Activated CD4-positive, alpha-beta T cell treated with anti-CD3 and anti-CD28 coated beads, Interleukin-2, amount 10 ng/mL, durations not matched to agents 24 days and 14 days (primary cell): ENCODE measurements at regions not wholly inside any gene's neighbourhood (a gene's known extent, or its start where the extent isn't known, plus 50 kb on each side); places are given as distances from the start of the nearest gene placed in this dataset.
"Not testable (repeated sequence)": the region's sequence is repeated elsewhere in the genome, so short reads cannot be mapped to it uniquely, and the experiment has no call there.

Experiments used
- DNase-seq: peaks from one replicate; pipeline ENCODE4 v3.0.0; 2022
- H3K27ac Mint-ChIP-seq: one replicate; pipeline ENCODE4 v1.8.0; 2022; ENCODE audit warnings: mild to moderate bottlenecking, mixed read lengths
- H3K27me3 Mint-ChIP-seq: one replicate; pipeline ENCODE4 v1.8.0; 2022; ENCODE audit warnings: mixed read lengths
- H3K36me3 Mint-ChIP-seq: one replicate; pipeline ENCODE4 v1.8.0; 2022; ENCODE audit warnings: low read depth, mild to moderate bottlenecking, mixed read lengths
- H3K4me1 Mint-ChIP-seq: one replicate; pipeline ENCODE4 v1.8.0; 2021; ENCODE audit warnings: mixed read lengths
- H3K4me3 Mint-ChIP-seq: one replicate; pipeline ENCODE4 v1.8.0; 2022; ENCODE audit warnings: mild to moderate bottlenecking, moderate library complexity, mixed read lengths
- H3K9me3 Mint-ChIP-seq: one replicate; pipeline ENCODE4 v1.8.0; 2021; ENCODE audit warnings: mixed read lengths
- intact Hi-C: fragments of 100-400 bp; cut with micrococcal nuclease; formaldehyde crosslinking; loops from one replicate; pipeline ENCODE4 v1.15.1; 2023

DNA sequence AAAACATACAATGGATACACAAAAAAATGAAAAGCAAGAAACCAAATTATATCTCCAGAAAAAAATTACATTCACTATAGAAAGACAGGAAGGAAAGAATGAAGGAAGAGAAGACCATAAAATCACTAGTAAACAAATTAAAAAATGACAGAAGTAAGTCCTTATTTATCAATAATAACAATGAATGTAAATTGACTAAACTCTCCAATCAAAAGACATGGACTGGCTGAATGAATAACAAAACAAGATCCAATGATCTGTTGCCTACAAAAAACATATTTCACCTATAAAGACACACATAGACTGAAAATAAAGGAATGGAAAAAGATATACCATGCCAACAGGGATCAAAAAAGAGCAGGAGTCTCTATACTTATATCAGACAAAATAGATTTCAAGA lies 203.2 kb upstream of the F9 start:
- Mint-ChIP-seq H3K4me3 (no peak overlapping the region), H3K4me1 (no peaks in the 10 kb centered on the region), H3K27me3 (no peaks in the 10 kb centered on the region), H3K36me3 (no peaks in the 10 kb centered on the region), H3K27ac (no peak overlapping the region), H3K9me3 (no peaks in the 10 kb centered on the region)
- intact Hi-C loops: no loop called here
- DNase-seq: no peak

DNA sequence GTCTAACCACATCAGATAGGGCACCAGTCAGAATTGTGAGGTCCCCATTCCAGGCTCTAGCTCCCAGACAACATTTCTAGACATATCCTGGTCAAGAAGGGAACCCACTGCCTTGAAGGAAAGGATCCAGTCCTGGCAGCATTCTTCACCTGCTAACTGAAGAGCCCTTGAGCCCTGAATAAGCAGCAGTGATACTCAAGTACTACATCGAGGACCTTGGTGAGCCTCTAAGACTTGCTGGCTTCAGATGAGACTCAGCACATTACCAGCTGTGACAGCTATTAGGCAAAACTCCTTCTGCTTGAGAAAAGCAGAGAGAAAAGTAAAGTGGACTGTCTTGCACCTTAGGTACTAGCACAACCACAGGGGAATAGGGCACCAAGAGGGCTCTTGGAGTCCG lies 205.8 kb upstream of the F9 start:
- H3K4me3 Mint-ChIP-seq: no peak overlapping the region
- H3K27ac Mint-ChIP-seq: no peak overlapping the region
- no peaks in the 10 kb centered on the region for H3K27me3 Mint-ChIP-seq
- intact Hi-C loops: no loop called here
- no peaks in the 10 kb centered on the region for H3K9me3 Mint-ChIP-seq
- H3K36me3 Mint-ChIP-seq: no peaks in the 10 kb centered on the region
- DNase-seq: no peak
- H3K4me1 Mint-ChIP-seq: no peaks in the 10 kb centered on the region

DNA sequence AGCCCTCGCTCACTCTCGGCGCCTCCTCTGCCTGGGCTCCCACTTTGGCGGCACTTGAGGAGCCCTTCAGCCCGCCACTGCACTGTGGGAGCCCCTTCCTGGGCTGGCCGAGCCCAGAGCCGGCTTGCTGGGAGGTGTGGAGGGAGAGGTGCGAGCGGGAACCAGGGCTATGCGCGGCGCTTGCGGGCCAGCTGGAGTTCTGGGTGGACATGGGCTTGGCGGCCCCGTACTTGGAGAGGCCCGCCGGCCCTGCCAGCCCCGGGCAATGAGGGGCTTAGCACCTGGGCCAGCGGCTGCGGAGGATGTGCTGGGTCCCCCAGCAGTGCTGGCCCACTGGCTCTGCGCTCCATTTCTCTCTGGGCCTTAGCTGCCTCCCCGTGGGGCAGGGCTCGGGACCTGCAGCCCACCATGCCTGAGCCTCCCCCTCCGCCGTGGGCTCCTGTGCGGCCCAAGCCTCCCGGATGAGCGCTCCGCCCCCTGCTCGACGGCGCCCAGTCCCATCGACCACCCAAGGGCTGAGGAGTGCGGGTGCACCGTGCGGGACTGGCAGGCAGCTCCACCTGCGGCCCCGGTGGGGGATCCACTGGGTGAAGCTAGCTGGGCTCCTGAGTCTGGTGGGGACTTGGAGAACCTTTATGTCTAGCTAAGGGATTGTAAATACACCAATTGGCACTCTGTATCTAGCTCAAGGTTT lies 209.7 kb upstream of the F9 start:
- H3K36me3 Mint-ChIP-seq, DNase-seq, H3K27me3 Mint-ChIP-seq, H3K27ac Mint-ChIP-seq, H3K4me3 Mint-ChIP-seq, intact Hi-C loops, H3K4me1 Mint-ChIP-seq, H3K9me3 Mint-ChIP-seq: not testable (repeated sequence)

DNA sequence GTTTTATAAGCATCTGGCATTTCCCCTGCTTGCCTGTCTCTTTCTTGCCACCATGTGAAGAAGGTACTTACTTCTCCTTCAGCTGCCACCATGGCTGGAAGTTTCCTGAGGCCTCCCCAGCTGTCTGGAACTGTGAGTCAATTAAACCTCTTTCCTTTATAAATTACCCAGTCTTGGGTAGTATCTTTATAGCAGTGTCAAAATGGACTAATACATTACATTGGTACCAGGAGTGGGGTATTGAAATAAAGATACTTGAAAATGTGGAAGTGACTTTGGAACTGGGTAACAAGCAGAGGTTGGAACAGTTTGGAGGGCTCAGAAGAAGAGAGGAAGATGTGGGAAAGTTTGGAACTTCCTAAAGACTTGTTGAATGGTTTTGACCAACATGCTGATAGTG lies 223.9 kb upstream of the F9 start:
- H3K27me3 Mint-ChIP-seq, intact Hi-C loops, H3K4me1 Mint-ChIP-seq, H3K4me3 Mint-ChIP-seq, H3K9me3 Mint-ChIP-seq, H3K27ac Mint-ChIP-seq, DNase-seq, H3K36me3 Mint-ChIP-seq: not testable (repeated sequence)

DNA sequence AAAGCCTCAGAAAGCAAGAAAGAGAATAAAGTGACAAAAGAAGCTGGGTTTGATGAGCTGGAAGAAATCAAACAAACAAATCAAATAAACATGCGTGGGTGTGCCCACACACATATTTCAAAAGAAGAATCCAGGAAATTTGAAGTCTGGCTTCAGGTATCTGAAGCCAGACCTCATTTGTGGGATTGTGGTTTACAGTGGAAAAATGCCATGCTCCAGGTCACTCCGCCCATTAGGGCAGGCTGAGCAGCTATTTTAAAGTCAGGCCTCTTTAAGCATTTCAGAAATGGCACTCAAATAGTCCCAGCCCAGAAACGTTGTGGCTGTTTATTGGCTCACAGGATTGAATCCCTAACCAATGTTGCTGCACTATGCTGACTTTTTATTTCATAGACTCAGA lies 226.1 kb upstream of the F9 start:
- intact Hi-C loops: no loop called here
- no peaks in the 10 kb centered on the region for H3K27me3 Mint-ChIP-seq
- no peaks in the 10 kb centered on the region for H3K4me1 Mint-ChIP-seq
- H3K36me3 Mint-ChIP-seq: no peaks in the 10 kb centered on the region
- no peak overlapping the region for H3K27ac Mint-ChIP-seq
- DNase-seq: no peak
- H3K4me3 Mint-ChIP-seq: no peak overlapping the region
- peaks cover 4% of the 10 kb centered on the region for H3K9me3 Mint-ChIP-seq

DNA sequence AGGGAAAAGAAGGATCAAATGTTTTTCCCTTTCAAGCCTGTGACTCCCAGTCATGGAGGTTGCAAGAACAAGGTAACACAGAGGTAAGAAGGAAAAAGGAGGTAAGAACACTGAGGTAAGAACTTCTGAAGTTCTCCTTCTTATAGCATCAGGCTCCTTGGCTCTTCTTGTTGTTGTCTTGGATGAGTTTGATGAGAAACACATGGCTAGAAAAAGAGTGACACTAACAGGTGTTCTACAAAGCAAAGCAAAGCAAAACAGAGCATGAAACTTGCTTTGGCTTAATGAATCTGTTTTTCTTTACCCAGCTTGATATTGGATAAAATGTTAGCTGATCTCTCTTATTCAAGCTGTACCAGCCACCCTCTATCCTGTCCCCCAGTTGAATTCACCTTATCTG lies 231.2 kb upstream of the F9 start:
- Mint-ChIP-seq H3K27me3 (no peaks in the 10 kb centered on the region), H3K4me1 (no peaks in the 10 kb centered on the region), H3K9me3 (no peaks in the 10 kb centered on the region), H3K4me3 (no peak overlapping the region), H3K36me3 (no peaks in the 10 kb centered on the region), H3K27ac (no peak overlapping the region)
- DNase-seq: no peak
- intact Hi-C loops: no loop called here

DNA sequence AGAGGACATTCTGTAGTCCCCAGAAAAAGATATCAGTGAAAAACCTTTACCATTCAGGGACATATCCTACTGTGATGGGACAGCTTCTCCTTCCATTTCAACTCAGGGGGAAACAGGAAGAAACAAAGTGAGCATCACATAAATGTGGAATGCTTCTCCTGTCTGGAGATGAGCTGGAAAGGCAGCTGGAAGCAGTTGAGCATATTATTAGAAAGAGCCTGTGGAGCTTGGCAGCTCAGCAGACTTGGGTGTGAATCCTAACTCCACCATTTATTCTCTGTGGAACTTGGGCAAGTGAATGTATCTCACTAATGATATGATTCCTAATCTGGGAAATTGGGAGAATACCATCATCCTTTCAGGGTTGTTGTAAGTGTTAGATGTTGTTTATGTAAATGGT lies 232.1 kb upstream of the F9 start:
- DNase-seq: no peak
- H3K27me3 Mint-ChIP-seq: no peaks in the 10 kb centered on the region
- intact Hi-C loops: no loop called here
- no peaks in the 10 kb centered on the region for H3K36me3 Mint-ChIP-seq
- H3K9me3 Mint-ChIP-seq: no peaks in the 10 kb centered on the region
- H3K4me1 Mint-ChIP-seq: no peaks in the 10 kb centered on the region
- H3K4me3 Mint-ChIP-seq: no peak overlapping the region
- no peak overlapping the region for H3K27ac Mint-ChIP-seq

DNA sequence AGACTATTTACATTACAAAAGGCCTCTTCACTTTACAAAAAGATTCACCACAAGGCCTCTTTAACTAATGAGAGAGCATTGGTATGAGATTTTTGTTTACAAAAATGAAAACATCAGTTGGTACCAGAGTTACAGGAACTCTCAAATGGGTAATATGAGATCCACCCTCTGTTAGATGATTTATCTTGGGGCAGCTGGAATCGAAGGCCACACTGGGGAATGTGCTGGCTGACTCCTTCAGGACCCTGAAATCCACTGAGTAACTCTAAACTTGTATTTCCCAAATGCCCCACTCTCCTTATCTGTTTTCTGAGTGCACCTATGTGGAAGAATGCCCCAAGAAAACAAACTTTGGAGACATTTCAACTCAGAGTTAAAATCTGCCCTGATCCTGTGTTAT lies 232.9 kb upstream of the F9 start:
- Mint-ChIP-seq H3K4me1 (no peaks in the 10 kb centered on the region), H3K27ac (no peak overlapping the region), H3K9me3 (no peaks in the 10 kb centered on the region), H3K4me3 (no peak overlapping the region), H3K27me3 (no peaks in the 10 kb centered on the region), H3K36me3 (no peaks in the 10 kb centered on the region)
- intact Hi-C loops: no loop called here
- no peak for DNase-seq

DNA sequence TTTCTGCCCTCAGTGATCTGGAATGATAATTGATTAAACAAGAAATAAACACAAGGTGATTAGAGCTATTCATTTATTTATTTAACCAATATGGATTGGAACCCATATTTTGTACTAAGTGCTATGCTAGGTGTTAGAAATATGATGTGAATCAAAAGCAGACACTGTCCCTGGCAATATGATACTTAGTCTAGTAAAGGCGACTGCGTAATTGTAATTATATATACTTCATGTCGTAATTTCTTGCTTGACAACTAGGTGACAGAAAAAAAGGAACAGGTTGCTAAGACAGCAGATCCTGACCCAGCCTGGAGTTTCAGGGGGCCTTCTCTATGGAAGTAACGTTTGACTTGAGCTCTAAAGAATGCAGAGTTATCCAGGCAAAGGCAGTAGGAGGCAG lies 236.5 kb upstream of the F9 start:
- DNase-seq: no peak
- intact Hi-C loops: no loop called here

DNA sequence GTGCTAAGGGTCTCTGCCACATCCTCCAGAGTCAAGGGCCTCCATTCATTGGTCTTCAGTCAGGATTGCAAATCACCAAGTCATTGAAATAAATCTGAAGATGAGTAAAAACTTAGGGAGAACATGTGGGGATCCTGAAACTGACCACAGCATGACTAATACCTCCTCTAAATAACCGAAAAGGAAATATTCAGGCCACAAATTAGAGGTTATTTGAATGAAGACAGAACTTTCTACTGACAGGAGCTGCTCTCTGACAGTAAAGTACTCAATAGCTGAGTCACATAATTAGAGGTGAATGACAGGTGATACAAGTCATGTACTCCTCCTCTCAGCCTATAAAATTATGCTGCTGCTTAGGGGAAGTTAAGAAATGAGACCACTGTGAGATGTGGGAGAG lies 240.2 kb upstream of the F9 start:
- H3K36me3 Mint-ChIP-seq: no peaks in the 10 kb centered on the region
- DNase-seq: no peak
- H3K4me3 Mint-ChIP-seq: no peak overlapping the region
- no peaks in the 10 kb centered on the region for H3K9me3 Mint-ChIP-seq
- H3K4me1 Mint-ChIP-seq: no peaks in the 10 kb centered on the region
- H3K27ac Mint-ChIP-seq: no peak overlapping the region
- no peaks in the 10 kb centered on the region for H3K27me3 Mint-ChIP-seq
- intact Hi-C loops: no loop called here

More for the DNA sequence above, 236.5 kb upstream of the F9 start:
- Mint-ChIP-seq H3K27me3 (no peaks in the 10 kb centered on the region), H3K9me3 (no peaks in the 10 kb centered on the region), H3K36me3 (no peaks in the 10 kb centered on the region), H3K27ac (no peak overlapping the region), H3K4me1 (no peaks in the 10 kb centered on the region), H3K4me3 (no peak overlapping the region)

DNA sequence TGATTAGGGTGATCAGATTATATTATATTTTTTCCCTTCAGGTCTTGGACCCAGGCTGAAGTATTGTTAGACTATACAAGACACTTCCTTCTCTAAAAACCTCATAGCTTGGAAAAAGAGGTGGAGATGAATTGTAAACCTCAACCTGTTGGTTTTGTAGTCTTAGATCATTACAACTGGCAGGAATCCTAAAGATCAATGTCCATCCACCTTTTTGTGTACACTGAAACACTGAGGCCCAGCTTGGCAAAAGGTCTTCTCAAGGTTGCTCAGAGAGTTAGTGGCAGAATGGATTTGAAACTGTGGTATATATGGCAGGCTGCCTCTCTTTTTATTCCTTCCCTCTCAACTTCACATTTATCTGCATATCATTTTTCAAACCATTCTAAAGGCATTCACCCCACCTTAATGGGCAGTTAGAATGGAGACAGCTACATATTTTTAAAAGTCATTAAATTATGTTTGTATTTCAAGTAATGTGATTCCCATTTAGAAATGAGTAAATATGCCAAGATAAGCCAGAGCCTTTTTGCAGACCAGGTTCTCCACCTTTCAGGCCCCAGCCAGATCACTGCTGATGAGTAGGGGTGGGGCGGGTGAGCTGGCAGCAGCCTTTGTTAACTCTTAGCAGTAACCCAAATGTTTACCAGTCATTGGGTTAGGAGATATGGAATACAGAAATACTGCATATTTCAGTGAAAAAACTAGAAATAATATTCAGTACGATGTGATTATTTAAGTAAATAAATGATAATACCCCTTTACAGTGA lies 243.2 kb upstream of the F9 start:
- Mint-ChIP-seq H3K27ac (no peak overlapping the region), H3K36me3 (no peaks in the 10 kb centered on the region), H3K4me1 (no peaks in the 10 kb centered on the region), H3K27me3 (no peaks in the 10 kb centered on the region), H3K9me3 (no peaks in the 10 kb centered on the region), H3K4me3 (no peak overlapping the region)
- no peak for DNase-seq
- intact Hi-C loops: no loop called here

DNA sequence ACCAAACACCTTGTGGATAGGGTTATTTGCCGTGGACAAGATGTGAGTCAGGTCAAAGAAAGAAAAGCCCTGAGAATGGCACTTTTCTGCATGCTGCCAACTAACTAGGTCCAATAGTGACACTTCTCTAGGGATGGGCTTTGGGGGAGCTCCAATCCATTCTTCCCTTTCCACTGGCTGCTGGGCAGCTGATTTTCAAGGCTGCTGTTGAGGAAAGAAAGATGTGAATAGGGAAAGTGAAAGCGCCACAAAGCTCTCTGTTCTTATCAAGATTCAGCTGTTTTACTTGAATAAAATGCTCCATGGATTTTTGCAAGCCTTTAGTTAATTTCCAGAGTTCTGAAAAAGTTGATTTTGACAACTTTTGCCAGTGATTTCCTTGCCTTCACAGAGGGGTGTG lies 244.2 kb upstream of the F9 start:
- H3K36me3 Mint-ChIP-seq: no peaks in the 10 kb centered on the region

DNA sequence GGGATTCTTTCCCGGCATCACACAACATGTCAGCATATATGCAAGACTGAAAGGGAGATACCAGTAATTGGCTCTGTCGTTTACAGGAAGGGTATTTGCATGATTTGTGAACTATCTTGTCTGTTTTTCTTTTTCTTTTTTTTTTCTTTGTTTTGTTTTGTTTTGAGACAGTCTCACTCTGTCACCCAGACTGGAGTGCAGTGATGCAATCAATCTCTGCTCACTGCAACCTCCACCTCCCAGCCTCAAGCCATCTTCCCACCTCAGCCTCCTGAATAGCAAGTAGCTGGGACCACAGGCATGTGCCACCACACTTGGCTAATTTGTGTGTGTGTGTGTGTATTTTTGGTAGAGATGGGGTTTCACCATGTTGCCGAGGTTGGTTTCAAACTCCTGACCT lies 262.7 kb upstream of the F9 start:
- Mint-ChIP-seq H3K27ac (no peak overlapping the region), H3K4me1 (no peaks in the 10 kb centered on the region), H3K9me3 (no peaks in the 10 kb centered on the region), H3K27me3 (no peaks in the 10 kb centered on the region), H3K36me3 (no peaks in the 10 kb centered on the region), H3K4me3 (no peak overlapping the region)
- no peak for DNase-seq
- intact Hi-C loops: no loop called here

More for the DNA sequence above, 244.2 kb upstream of the F9 start:
- H3K4me3 Mint-ChIP-seq: no peak overlapping the region
- H3K4me1 Mint-ChIP-seq: no peaks in the 10 kb centered on the region
- H3K27ac Mint-ChIP-seq: no peak overlapping the region
- no peaks in the 10 kb centered on the region for H3K9me3 Mint-ChIP-seq
- no peak for DNase-seq
- H3K27me3 Mint-ChIP-seq: no peaks in the 10 kb centered on the region
- intact Hi-C loops: no loop called here

DNA sequence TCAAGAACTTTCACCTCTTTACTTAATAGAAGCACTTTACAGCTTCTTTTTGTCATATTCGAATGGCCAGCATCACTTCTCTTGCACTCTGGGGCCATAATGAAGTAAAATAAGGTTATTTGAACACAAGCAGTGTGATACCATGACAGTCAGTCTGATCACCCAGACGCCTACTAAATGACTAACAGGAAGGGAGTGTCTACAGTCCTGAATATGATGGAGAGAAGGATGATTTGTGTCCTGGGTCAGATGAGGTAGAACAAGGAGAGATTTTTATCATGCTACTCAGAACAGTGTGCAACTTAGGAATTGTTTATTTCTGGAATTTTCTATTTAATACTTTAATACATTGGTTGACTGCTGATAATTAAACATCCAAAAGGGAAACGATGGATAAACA lies 284.2 kb upstream of the F9 start:
- H3K9me3 Mint-ChIP-seq: no peaks in the 10 kb centered on the region
- H3K4me3 Mint-ChIP-seq: no peak overlapping the region
- no peaks in the 10 kb centered on the region for H3K4me1 Mint-ChIP-seq
- H3K27ac Mint-ChIP-seq: no peak overlapping the region
- intact Hi-C loops: no loop called here
- H3K36me3 Mint-ChIP-seq: no peaks in the 10 kb centered on the region
- H3K27me3 Mint-ChIP-seq: no peaks in the 10 kb centered on the region
- DNase-seq: no peak

DNA sequence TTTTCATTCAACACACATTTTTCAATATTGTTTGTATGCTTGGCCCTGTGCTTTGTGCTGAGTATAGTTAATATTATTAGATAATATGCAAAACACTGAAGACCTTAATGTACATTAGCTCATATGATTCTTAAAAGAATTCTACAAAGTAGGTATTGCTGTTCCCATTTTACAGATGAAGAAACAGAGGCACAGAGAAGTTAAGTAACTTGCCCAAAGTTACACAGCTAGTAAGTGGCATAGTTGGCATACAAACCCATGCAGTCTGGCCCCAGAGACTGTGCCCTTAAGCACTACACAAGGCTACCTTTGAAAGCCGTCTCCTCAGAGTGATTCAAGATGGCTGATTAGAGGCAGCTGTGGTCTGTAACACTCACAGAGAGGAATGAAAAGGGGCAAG lies 293.4 kb upstream of the F9 start:
- intact Hi-C loops: no loop called here
- Mint-ChIP-seq H3K36me3 (no peaks in the 10 kb centered on the region), H3K27ac (no peak overlapping the region), H3K4me1 (no peaks in the 10 kb centered on the region), H3K9me3 (no peaks in the 10 kb centered on the region), H3K27me3 (no peaks in the 10 kb centered on the region), H3K4me3 (no peak overlapping the region)
- no peak for DNase-seq
